ENCODE measurements at regions not wholly inside any gene's neighbourhood (a gene's known extent, or its start where the extent isn't known, plus 50 kb on each side); places are given as distances from the start of the nearest gene placed in this dataset.

GRCh38 chr12:30826276-30826675, 71.5 kb upstream of the CAPRIN2 start:
- TF ChIP-seq CTCF (IDR thresholded peaks at IDR 0.05) (no peak), POLR2A (IDR thresholded peaks at IDR 0.05) (no peak), EP300 (IDR thresholded peaks at IDR 0.05; ENCODE audit: low read depth) (no peak), POLR2AphosphoS5 (IDR thresholded peaks at IDR 0.05) (no peak)
